NCI-H69 (cell line): ENCODE measurements at regions not wholly inside any gene's neighbourhood (a gene's known extent, or its start where the extent isn't known, plus 50 kb on each side); places are given as distances from the start of the nearest gene placed in this dataset.
A peak's percentile ranks its signal among the peaks of the same experiment; 100 is the strongest.

Source experiments
- DNase-seq: peaks from one replicate; lab custom pipeline; 2025; lab: John Stamatoyannopoulos, UW

GRCh38 chr1:209375671-209376365 is 207.7 kb upstream of the CAMK1G start:
- DNase-seq = no peak

- DNase-seq = no peak
Observed at GRCh38 chr1:209376774-209377173, 206.7 kb upstream of the CAMK1G start.

DNA sequence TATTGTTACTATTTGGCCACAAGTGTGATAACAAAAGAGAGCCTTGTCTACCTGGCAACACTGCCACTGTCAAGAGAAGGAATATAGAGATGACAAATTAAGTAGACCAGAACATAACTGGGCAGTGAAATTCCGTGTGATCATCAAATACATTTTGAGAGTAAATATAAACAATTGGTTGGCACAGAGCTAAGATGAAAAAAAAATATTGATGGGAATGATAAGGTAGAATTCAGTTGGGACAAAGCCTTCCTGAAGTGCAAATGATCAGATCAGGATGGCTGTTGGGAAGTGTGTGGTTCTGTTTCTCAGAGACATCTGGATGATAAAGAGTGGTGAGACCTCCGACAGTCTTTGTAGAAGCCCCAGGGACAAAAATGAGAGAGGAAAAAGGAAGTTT is 205.5 kb upstream of the CAMK1G start:
- DNase-seq = no peak

GRCh38 chr1:209379280-209379679 is 204.2 kb upstream of the CAMK1G start:
- no peak for DNase-seq

- no peak for DNase-seq
Observed at GRCh38 chr1:209380420-209380819, 203.1 kb upstream of the CAMK1G start.

DNA sequence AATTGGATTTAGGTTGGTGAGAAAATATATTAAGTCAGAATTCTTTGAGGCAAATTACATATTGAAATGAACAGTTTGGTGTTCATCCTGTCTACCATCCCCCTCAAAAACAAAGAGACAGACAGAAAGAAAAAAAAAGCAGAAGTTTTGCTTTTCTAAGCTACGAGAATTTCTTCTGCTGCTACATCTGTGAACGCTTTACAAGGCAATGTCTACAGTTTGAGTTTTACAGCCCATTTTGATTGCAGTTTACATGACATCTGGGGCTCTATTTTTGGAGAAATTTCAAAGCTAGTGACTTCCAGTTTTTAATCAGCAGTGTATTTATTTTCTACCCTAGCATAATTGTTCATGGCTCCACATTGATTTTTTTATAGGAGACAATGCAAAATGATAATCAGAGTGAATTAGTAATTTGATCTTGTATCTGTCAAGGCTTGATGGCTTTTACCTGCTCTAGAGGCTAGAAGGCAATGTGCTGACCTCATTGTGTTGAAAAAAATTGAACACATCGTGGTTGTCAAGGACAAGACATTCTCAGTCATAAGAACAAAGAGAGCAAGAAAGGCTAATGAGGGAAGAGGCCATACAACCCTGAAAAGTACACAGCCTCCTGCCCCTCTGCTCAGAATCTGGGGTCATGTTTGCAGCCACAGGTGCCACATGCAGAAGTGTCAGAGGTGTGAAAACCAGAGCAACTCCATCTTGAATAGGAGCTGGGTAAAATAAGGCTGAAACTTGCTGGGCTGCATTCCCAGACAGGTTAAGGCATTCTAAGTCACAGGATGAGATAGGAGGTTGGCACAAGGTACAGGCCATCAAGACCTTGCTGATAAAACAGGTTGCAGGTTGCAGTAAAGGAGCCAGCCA is 201.0 kb upstream of the CAMK1G start:
- DNase-seq = no peak

DNA sequence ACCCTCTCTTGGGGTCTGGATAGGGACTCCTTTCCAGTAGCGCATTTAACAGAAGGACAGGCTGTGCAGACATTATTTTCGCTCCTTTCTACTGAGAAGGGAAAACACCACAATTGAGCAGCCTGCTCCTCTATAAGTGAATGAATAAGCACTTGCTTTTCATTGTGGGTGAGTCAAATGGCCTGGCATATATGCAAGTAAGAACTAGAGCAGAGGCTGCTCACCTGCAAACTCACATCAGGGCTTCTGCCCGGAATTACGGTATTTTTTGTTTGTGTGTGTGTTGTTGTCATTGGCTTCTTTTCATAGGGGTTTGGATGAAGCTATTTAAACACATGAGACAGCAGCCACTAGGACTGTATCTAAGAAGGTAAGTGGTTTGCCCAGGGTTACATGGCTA is 200.1 kb upstream of the CAMK1G start:
- DNase-seq = no peak

GRCh38 chr1:209383907-209384709 is 199.4 kb upstream of the CAMK1G start:
- no peak for DNase-seq

GRCh38 chr1:209384710-209385550 is 198.6 kb upstream of the CAMK1G start:
- no peak for DNase-seq

DNA sequence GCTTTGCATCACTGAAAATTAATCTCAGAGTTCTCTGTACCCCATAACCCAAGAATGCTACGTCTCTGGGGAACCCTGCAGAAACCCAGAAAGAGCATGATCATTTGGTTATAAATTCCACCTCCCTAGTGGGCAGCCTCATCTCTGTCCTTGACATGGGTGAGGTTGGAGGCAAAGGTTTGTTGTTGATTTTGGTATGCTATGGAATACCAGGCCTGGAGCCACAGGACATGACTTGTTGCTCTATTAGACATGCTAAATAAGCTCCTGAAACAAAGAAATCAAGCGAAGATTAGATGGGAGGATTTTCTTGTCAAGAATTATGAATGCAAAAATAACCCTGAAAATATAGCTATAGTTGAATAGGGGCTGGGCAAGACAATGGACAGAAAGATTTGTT is 197.4 kb upstream of the CAMK1G start:
- DNase-seq = no peak

- no peak for DNase-seq
Observed at GRCh38 chr1:209387271-209387968, 196.1 kb upstream of the CAMK1G start.

DNA sequence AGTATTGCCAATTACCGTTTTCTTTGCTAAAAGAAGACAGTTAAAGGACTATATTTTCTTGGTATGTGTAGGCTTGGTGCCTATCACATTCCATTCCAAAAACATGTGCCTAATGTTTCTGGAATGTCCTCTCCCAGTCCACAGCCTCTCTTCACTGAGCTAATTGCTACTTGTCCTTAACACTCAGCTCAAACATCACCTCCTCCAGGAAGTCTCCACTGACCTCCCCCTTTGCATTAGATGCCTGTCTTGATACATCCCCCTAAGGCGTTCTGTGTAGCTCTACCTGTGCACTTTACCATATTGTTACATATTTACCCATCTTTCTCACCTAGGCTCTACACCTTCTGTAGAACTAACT is 195.6 kb upstream of the CAMK1G start:
- no peak for DNase-seq

GRCh38 chr1:209388358-209388757 is 195.2 kb upstream of the CAMK1G start:
- DNase-seq = no peak

- no peak for DNase-seq
Observed at GRCh38 chr1:209389258-209389657, 194.3 kb upstream of the CAMK1G start.

- no peak for DNase-seq
Observed at GRCh38 chr1:209389975-209390374, 193.5 kb upstream of the CAMK1G start.

- DNase-seq = no peak
Observed at GRCh38 chr1:209390764-209391163, 192.8 kb upstream of the CAMK1G start.

DNA sequence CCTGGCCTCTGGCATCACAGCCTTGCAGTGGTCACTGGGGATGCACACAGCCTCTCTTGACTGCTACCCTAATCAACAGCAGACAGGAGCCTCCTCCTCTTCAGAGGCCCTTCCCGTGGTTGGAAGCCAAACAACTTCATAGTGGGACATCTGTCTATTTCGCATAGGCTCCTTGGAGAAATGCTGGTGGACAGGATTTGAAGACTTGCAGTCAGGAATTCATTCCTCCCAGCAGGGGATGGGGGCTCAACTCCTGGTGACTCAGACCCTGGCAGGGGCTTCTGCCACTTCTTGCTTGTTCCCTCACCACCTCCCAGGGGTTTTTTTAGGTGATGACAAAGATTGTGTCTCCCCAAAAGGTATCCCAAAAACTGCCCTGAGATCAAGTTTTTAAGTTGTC is 191.7 kb upstream of the CAMK1G start:
- DNase-seq = no peak

- no peak for DNase-seq
Observed at GRCh38 chr1:209395169-209395568, 188.3 kb upstream of the CAMK1G start.

DNA sequence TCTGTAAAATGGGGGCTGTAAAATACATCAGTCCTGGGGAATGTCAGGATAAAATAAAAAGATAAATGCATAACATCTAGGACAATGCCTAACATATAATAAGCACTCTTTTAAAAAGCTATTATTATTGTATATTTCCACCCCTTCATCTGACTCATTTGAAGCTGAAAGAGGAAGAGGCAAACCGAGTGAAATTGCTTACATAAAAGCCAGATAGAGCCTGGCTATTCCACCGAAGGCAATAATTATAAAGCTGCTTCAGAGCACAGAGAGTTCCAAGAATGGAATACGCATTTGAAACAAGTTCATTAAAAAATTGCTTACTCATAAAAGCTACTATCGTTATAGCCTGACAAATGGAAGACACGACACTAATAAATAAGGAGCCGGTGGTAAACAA is 186.1 kb upstream of the CAMK1G start:
- no peak for DNase-seq

DNA sequence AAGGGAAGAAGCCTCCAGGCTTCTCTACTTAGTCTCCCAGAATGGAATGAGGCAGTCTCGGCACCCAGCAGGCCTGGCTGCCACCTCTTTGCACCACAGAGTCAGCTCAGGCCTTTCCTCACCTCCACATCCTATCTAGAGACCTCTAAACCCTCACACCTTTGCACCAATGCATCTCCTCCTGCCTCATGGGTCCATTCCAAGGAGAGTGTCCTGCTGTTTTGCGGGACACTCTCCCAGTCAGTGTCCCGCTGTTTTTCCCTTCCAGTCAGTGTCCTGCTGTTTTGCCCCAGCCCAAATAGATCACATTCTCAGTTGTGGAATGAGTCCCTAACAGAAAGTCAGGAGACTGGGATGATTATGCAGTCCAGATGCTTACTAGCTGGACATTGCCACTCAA is 185.6 kb upstream of the CAMK1G start:
- no peak for DNase-seq

GRCh38 chr1:209398313-209398991 is 185.1 kb upstream of the CAMK1G start:
- DNase-seq = peak; percentile 14
